A673 (cell line): ENCODE measurements at regions not wholly inside any gene's neighbourhood (a gene's known extent, or its start where the extent isn't known, plus 50 kb on each side); places are given as distances from the start of the nearest gene placed in this dataset.

Experiments used
- CTCF ChIP-seq: fragments of 300-800, 200-600 bp; sonication (generic); conservative IDR thresholded peaks from 2 replicates; pipeline ENCODE4 v1.5.1; 2017; ENCODE audit warnings: low read depth, mild to moderate bottlenecking, antibody characterized with exemption, low read length, moderate library complexity, mixed read lengths
- EZH2 ChIP-seq: fragments of 200-600 bp; sonication (generic); IDR thresholded peaks from 2 replicates; pipeline ENCODE4 v1.6.1; 2017; ENCODE audit warnings: borderline replicate concordance, low read depth, mild to moderate bottlenecking, mixed read lengths, antibody characterized with exemption, low read length; ENCODE audit not compliant: poor library complexity, severe bottlenecking

- TF ChIP-seq CTCF (no peak), EZH2 (no peak)
Observed at GRCh38 chr15:69748576-69749185, 296.1 kb downstream of the RPLP1 start.
